ENCODE measurements at regions not wholly inside any gene's neighbourhood (a gene's known extent, or its start where the extent isn't known, plus 50 kb on each side); places are given as distances from the start of the nearest gene placed in this dataset.

GRCh38 chr14:34224221-34224620 is 237.8 kb downstream of the SPTSSA start:
- Histone ChIP-seq H3K4me3 (ENCODE audit: low read depth in 1 of 5, low read length in 5 of 5) (no peak overlapping the region), H3K27me3 (ENCODE audit: control insufficient read depth in 5 of 5, insufficient read depth in 4 of 5, low read length in 5 of 5) (no peaks in the 10 kb centered on the region), H3K27ac (ENCODE audit: low read depth, low read length) (no peak overlapping the region)

GRCh38 chr14:34223373-34224148 is 238.5 kb downstream of the SPTSSA start:
- Histone ChIP-seq H3K27ac (ENCODE audit: low read depth, low read length) (no peak overlapping the region), H3K9ac (ENCODE audit: low read length in 5 of 5) (no peak overlapping the region), H3K27me3 (ENCODE audit: control insufficient read depth in 5 of 5, insufficient read depth in 4 of 5, low read length in 5 of 5) (no peaks in the 10 kb centered on the region), H3K36me3 (ENCODE audit: control insufficient read depth in 5 of 5, insufficient read depth in 5 of 5, low read length in 5 of 5) (no peaks in the 10 kb centered on the region), H3K4me1 (ENCODE audit: control insufficient read depth in 5 of 5, insufficient read depth in 5 of 5, low read length in 5 of 5) (peaks cover 0 to 3% (median 3%) of the 10 kb centered on the region in 5 donors), H3K9me3 (ENCODE audit: control insufficient read depth in 5 of 5, low read length in 5 of 5) (no peaks in the 10 kb centered on the region), H3K4me3 (ENCODE audit: low read depth in 1 of 5, low read length in 5 of 5) (no peak overlapping the region)

More at GRCh38 chr14:34224221-34224620, 237.8 kb downstream of the SPTSSA start:
- H3K9ac ChIP-seq (ENCODE audit: low read length in 5 of 5): no peak overlapping the region
- H3K4me1 ChIP-seq (ENCODE audit: control insufficient read depth in 5 of 5, insufficient read depth in 5 of 5, low read length in 5 of 5): peaks cover 0 to 3% (median 3%) of the 10 kb centered on the region in 5 donors
- H3K36me3 ChIP-seq (ENCODE audit: control insufficient read depth in 5 of 5, insufficient read depth in 5 of 5, low read length in 5 of 5): no peaks in the 10 kb centered on the region
- no peaks in the 10 kb centered on the region for H3K9me3 ChIP-seq (ENCODE audit: control insufficient read depth in 5 of 5, low read length in 5 of 5)

GRCh38 chr14:34222867-34223266 is 239.2 kb downstream of the SPTSSA start:
- Histone ChIP-seq H3K27me3 (ENCODE audit: control insufficient read depth in 5 of 5, insufficient read depth in 4 of 5, low read length in 5 of 5) (no peaks in the 10 kb centered on the region), H3K9ac (ENCODE audit: low read length in 5 of 5) (no peak overlapping the region), H3K4me3 (ENCODE audit: low read depth in 1 of 5, low read length in 5 of 5) (no peak overlapping the region), H3K36me3 (ENCODE audit: control insufficient read depth in 5 of 5, insufficient read depth in 5 of 5, low read length in 5 of 5) (no peaks in the 10 kb centered on the region), H3K4me1 (ENCODE audit: control insufficient read depth in 5 of 5, insufficient read depth in 5 of 5, low read length in 5 of 5) (peaks cover 0 to 2% (median 2%) of the 10 kb centered on the region in 5 donors), H3K9me3 (ENCODE audit: control insufficient read depth in 5 of 5, low read length in 5 of 5) (no peaks in the 10 kb centered on the region), H3K27ac (ENCODE audit: low read depth, low read length) (no peak overlapping the region)

- H3K27ac ChIP-seq (ENCODE audit: low read depth, low read length): no peak overlapping the region
- H3K9me3 ChIP-seq (ENCODE audit: control insufficient read depth in 5 of 5, low read length in 5 of 5): no peaks in the 10 kb centered on the region
- no peaks in the 10 kb centered on the region for H3K36me3 ChIP-seq (ENCODE audit: control insufficient read depth in 5 of 5, insufficient read depth in 5 of 5, low read length in 5 of 5)
- H3K4me1 ChIP-seq (ENCODE audit: control insufficient read depth in 5 of 5, insufficient read depth in 5 of 5, low read length in 5 of 5): no peaks in the 10 kb centered on the region
- no peak overlapping the region for H3K4me3 ChIP-seq (ENCODE audit: low read depth in 1 of 5, low read length in 5 of 5)
- H3K27me3 ChIP-seq (ENCODE audit: control insufficient read depth in 5 of 5, insufficient read depth in 4 of 5, low read length in 5 of 5): no peaks in the 10 kb centered on the region
- no peak overlapping the region for H3K9ac ChIP-seq (ENCODE audit: low read length in 5 of 5)
These were observed 239.9 kb downstream of the SPTSSA start for GRCh38 chr14:34222122-34222521.

- Histone ChIP-seq H3K4me1 (ENCODE audit: control insufficient read depth in 5 of 5, insufficient read depth in 5 of 5, low read length in 5 of 5) (no peaks in the 10 kb centered on the region), H3K9me3 (ENCODE audit: control insufficient read depth in 5 of 5, low read length in 5 of 5) (peaks cover 0 to 5% (median 2%) of the 10 kb centered on the region in 5 donors), H3K36me3 (ENCODE audit: control insufficient read depth in 5 of 5, insufficient read depth in 5 of 5, low read length in 5 of 5) (no peaks in the 10 kb centered on the region), H3K4me3 (ENCODE audit: low read depth in 1 of 5, low read length in 5 of 5) (no peak overlapping the region), H3K27ac (ENCODE audit: low read depth, low read length) (no peak overlapping the region), H3K9ac (ENCODE audit: low read length in 5 of 5) (no peak overlapping the region), H3K27me3 (ENCODE audit: control insufficient read depth in 5 of 5, insufficient read depth in 4 of 5, low read length in 5 of 5) (no peaks in the 10 kb centered on the region)
These were observed 241.1 kb downstream of the SPTSSA start for GRCh38 chr14:34220921-34221320.

GRCh38 chr14:34220378-34220706 is 241.7 kb downstream of the SPTSSA start:
- Histone ChIP-seq H3K36me3 (ENCODE audit: control insufficient read depth in 5 of 5, insufficient read depth in 5 of 5, low read length in 5 of 5) (no peaks in the 10 kb centered on the region), H3K9me3 (ENCODE audit: control insufficient read depth in 5 of 5, low read length in 5 of 5) (peaks cover 0 to 5% (median 2%) of the 10 kb centered on the region in 5 donors), H3K4me1 (ENCODE audit: control insufficient read depth in 5 of 5, insufficient read depth in 5 of 5, low read length in 5 of 5) (no peaks in the 10 kb centered on the region), H3K4me3 (ENCODE audit: low read depth in 1 of 5, low read length in 5 of 5) (no peak overlapping the region), H3K27ac (ENCODE audit: low read depth, low read length) (no peak overlapping the region), H3K9ac (ENCODE audit: low read length in 5 of 5) (no peak overlapping the region), H3K27me3 (ENCODE audit: control insufficient read depth in 5 of 5, insufficient read depth in 4 of 5, low read length in 5 of 5) (no peaks in the 10 kb centered on the region)

GRCh38 chr14:34219661-34220377 is 242.2 kb downstream of the SPTSSA start:
- Histone ChIP-seq H3K9ac (ENCODE audit: low read length in 5 of 5) (no peak overlapping the region), H3K4me3 (ENCODE audit: low read depth in 1 of 5, low read length in 5 of 5) (no peak overlapping the region), H3K27me3 (ENCODE audit: control insufficient read depth in 5 of 5, insufficient read depth in 4 of 5, low read length in 5 of 5) (no peaks in the 10 kb centered on the region), H3K27ac (ENCODE audit: low read depth, low read length) (no peak overlapping the region), H3K36me3 (ENCODE audit: control insufficient read depth in 5 of 5, insufficient read depth in 5 of 5, low read length in 5 of 5) (no peaks in the 10 kb centered on the region), H3K9me3 (ENCODE audit: control insufficient read depth in 5 of 5, low read length in 5 of 5) (peaks cover 0 to 5% (median 2%) of the 10 kb centered on the region in 5 donors), H3K4me1 (ENCODE audit: control insufficient read depth in 5 of 5, insufficient read depth in 5 of 5, low read length in 5 of 5) (no peaks in the 10 kb centered on the region)

GRCh38 chr14:34218881-34219280 is 243.2 kb downstream of the SPTSSA start:
- H3K36me3 ChIP-seq (ENCODE audit: control insufficient read depth in 5 of 5, insufficient read depth in 5 of 5, low read length in 5 of 5): no peaks in the 10 kb centered on the region
- H3K4me3 ChIP-seq (ENCODE audit: low read depth in 1 of 5, low read length in 5 of 5): no peak overlapping the region
- H3K27ac ChIP-seq (ENCODE audit: low read depth, low read length): no peak overlapping the region
- H3K4me1 ChIP-seq (ENCODE audit: control insufficient read depth in 5 of 5, insufficient read depth in 5 of 5, low read length in 5 of 5): no peaks in the 10 kb centered on the region
- H3K9ac ChIP-seq (ENCODE audit: low read length in 5 of 5): no peak overlapping the region
- H3K9me3 ChIP-seq (ENCODE audit: control insufficient read depth in 5 of 5, low read length in 5 of 5): peaks cover 0 to 5% (median 2%) of the 10 kb centered on the region in 5 donors
- H3K27me3 ChIP-seq (ENCODE audit: control insufficient read depth in 5 of 5, insufficient read depth in 4 of 5, low read length in 5 of 5): no peaks in the 10 kb centered on the region

- Histone ChIP-seq H3K27ac (ENCODE audit: low read depth, low read length) (no peak overlapping the region), H3K9me3 (ENCODE audit: control insufficient read depth in 5 of 5, low read length in 5 of 5) (peaks cover 0 to 5% (median 2%) of the 10 kb centered on the region in 5 donors), H3K9ac (ENCODE audit: low read length in 5 of 5) (no peak overlapping the region), H3K36me3 (ENCODE audit: control insufficient read depth in 5 of 5, insufficient read depth in 5 of 5, low read length in 5 of 5) (no peaks in the 10 kb centered on the region), H3K4me3 (ENCODE audit: low read depth in 1 of 5, low read length in 5 of 5) (no peak overlapping the region), H3K27me3 (ENCODE audit: control insufficient read depth in 5 of 5, insufficient read depth in 4 of 5, low read length in 5 of 5) (no peaks in the 10 kb centered on the region), H3K4me1 (ENCODE audit: control insufficient read depth in 5 of 5, insufficient read depth in 5 of 5, low read length in 5 of 5) (no peaks in the 10 kb centered on the region)
These were observed 247.1 kb downstream of the SPTSSA start for GRCh38 chr14:34214961-34215360.

- Histone ChIP-seq H3K27me3 (ENCODE audit: control insufficient read depth in 5 of 5, insufficient read depth in 4 of 5, low read length in 5 of 5) (no peaks in the 10 kb centered on the region), H3K4me3 (ENCODE audit: low read depth in 1 of 5, low read length in 5 of 5) (no peak overlapping the region), H3K9ac (ENCODE audit: low read length in 5 of 5) (no peak overlapping the region), H3K9me3 (ENCODE audit: control insufficient read depth in 5 of 5, low read length in 5 of 5) (peaks cover 0 to 5% (median 2%) of the 10 kb centered on the region in 5 donors), H3K27ac (ENCODE audit: low read depth, low read length) (no peak overlapping the region), H3K4me1 (ENCODE audit: control insufficient read depth in 5 of 5, insufficient read depth in 5 of 5, low read length in 5 of 5) (no peaks in the 10 kb centered on the region), H3K36me3 (ENCODE audit: control insufficient read depth in 5 of 5, insufficient read depth in 5 of 5, low read length in 5 of 5) (no peaks in the 10 kb centered on the region)
These were observed 248.7 kb downstream of the SPTSSA start for GRCh38 chr14:34213332-34213731.

Data from subcutaneous abdominal adipose tissue (tissue), 5 donors.